GM13977 (cell line): ENCODE measurements at regions not wholly inside any gene's neighbourhood (a gene's known extent, or its start where the extent isn't known, plus 50 kb on each side); places are given as distances from the start of the nearest gene placed in this dataset.
"Not testable (repeated sequence)": the region's sequence is repeated elsewhere in the genome, so short reads cannot be mapped to it uniquely, and the experiment has no call there.

ENCODE experiments used
- DNase-seq: peaks from one replicate; pipeline ENCODE4 v3.0.0; 2012; ENCODE audit warnings: low spot score
- in situ Hi-C: fragments of 300-500 bp; cut with MboI; formaldehyde crosslinking; loops from one replicate; pipeline ENCODE4 v1.12.0; 2022; ENCODE audit warnings: low sequenced_read_pairs, low pct_unique_long_range_greater_than_20kb, mixed read lengths, inconsistent platforms; ENCODE audit not compliant: unreplicated experiment
- TF ChIP-seq, protein P1 (sequence below): IDR thresholded peaks from 2 replicates; pipeline ENCODE4 v1.5.1; 2012; ENCODE audit warnings: mild to moderate bottlenecking, control low read depth; ENCODE audit not compliant: insufficient read depth; ENCODE audit errors: extremely low read depth, missing control alignments

DNA sequence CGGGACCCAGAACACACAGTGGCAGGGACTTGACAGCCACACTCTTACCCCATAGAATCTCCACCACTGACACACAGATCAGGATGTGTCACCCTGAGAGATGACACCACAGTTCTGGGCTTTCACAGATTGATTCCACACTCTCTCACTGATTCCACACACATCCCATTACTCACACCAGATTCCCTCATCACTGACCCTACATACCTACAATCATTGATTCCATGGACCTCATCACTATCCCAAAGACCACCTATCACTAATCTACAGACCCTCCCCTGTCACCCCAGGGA is 57.6 kb upstream of the ZNF527 start:
- no peak for DNase-seq
- TF ChIP-seq, protein P1, sequence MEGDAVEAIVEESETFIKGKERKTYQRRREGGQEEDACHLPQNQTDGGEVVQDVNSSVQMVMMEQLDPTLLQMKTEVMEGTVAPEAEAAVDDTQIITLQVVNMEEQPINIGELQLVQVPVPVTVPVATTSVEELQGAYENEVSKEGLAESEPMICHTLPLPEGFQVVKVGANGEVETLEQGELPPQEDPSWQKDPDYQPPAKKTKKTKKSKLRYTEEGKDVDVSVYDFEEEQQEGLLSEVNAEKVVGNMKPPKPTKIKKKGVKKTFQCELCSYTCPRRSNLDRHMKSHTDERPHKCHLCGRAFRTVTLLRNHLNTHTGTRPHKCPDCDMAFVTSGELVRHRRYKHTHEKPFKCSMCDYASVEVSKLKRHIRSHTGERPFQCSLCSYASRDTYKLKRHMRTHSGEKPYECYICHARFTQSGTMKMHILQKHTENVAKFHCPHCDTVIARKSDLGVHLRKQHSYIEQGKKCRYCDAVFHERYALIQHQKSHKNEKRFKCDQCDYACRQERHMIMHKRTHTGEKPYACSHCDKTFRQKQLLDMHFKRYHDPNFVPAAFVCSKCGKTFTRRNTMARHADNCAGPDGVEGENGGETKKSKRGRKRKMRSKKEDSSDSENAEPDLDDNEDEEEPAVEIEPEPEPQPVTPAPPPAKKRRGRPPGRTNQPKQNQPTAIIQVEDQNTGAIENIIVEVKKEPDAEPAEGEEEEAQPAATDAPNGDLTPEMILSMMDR: no peak
- in situ Hi-C loops: no loop called here

DNA sequence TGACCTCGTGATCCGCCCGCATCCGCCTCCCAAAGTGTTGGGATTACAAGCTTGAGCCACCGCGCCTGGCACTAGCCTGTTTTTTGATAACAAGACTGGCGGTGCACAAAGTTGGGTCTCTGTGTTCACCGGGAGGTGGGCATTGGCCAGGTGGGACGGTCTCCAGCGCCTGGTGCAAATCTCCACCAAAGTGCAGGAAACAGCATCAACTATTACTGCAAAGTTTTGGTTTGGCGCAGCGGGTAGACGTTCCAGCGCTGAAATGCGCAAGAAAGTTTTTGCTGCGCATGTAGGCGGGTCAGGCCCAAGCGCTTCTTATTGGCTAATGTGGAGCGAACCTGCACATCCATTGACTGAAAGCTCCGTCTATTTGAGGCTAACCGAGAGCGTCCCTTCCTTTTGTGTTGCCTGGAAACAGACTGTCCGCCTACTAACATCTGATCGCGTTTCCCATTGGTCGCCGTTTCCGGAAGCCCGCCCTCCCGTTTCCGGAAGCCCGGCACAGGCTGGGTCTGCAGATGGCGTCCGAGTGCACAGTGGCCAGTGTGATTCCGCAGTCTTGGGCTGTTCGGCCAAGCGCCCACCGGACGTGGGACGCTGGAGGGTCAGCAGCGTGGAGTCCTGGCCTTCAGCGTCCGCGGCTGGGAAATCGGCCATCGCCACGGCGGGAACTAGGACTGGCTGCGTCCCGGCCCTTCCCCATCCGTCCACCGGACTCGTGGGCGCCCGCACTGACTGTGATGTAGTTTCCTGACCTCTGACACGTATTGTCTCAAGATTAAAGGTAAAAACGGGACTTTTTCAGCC is 53.3 kb upstream of the ZNF527 start:
- TF ChIP-seq, protein P1: peak; percentile 55
- DNase-seq: peak; percentile 91
- in situ Hi-C loops: no loop called here

DNA sequence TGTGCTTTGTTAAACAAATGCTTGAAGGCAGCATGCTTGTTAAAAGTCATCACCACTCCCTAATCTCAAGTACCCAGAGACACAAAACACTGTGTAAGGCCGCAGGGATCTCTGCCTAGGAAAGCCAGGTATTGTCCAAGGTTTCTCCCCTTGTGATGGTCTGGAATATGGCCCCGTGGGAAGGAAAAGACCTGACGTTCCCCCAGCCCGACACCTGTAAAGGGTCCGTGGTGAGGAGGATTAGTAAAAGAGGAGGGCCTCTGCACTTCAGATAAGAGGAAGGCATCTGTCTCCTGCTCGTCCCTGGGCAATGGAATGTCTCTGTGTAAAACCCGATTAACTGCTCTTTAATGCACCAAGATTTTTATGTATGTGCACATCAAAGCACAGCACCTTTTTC is 49.9 kb upstream of the ZNF527 start:
- DNase-seq, in situ Hi-C loops: not testable (repeated sequence)
